CD4-positive, alpha-beta T cell treated with Interleukin-12 subunit alpha and Interleukin-12 subunit beta, for 1 hour (primary cell): ENCODE measurements at regions not wholly inside any gene's neighbourhood (a gene's known extent, or its start where the extent isn't known, plus 50 kb on each side); places are given as distances from the start of the nearest gene placed in this dataset.

Experiments used
- DNase-seq: peaks from one replicate; pipeline ENCODE4 v3.0.0-alpha.2; 2020

GRCh38 chr12:67911789-67912188, 77.5 kb upstream of the IFNG-AS1 start:
- DNase-seq = no peak

- no peak for DNase-seq
These were observed 73.9 kb upstream of the IFNG-AS1 start for GRCh38 chr12:67915335-67915851.

DNA sequence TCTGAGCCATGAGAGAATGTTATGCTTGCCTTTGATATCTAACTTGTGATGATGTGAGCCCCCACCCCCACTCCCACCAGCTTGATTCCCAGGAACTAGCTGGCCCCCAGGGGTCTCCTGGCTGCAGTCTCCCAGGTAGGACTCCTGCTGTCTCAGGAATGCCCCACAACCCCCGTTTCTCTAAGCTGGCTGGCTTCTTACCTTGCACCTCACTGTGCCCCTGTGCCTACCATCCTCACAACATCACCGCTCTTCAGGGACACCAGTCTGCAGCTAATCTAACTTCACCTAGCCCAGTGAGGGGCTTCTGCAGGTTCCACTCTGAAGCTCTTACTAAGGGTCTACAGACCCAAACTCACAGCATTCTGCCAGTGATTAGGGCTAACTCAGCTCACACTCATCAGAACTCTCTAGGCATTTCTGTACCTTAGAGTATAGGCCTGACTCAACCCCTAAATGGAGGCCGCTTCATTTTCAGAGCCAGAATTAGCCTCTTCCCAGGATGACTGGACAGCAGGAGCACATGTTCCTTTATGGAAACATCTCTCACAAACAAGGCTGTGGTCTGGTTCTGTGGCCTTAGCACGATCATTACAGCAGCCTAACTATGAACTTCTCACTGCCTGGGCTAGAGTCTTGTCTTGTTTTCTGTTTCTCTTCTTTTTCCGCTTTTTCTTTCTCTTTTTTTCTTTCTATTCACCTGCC, 72.8 kb upstream of the IFNG-AS1 start:
- no peak for DNase-seq

DNA sequence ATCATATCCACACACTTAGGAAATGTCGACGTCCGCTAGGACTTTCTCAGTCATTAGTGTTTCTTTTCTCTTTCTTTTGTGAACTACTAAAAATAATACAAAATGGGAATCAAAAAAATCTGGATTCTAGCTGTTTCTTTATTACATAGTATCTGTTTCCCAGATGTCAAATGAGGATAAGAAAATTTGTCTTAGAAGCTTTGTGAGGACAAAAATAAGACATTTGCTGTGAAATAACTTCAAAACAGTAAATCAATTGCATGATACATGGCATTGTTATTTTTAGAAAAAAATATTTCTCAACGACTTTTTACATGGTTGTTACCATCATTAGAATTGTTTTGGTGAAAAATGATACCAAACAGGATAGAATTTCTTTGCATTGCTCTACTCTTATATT, 71.4 kb upstream of the IFNG-AS1 start:
- no peak for DNase-seq

DNA sequence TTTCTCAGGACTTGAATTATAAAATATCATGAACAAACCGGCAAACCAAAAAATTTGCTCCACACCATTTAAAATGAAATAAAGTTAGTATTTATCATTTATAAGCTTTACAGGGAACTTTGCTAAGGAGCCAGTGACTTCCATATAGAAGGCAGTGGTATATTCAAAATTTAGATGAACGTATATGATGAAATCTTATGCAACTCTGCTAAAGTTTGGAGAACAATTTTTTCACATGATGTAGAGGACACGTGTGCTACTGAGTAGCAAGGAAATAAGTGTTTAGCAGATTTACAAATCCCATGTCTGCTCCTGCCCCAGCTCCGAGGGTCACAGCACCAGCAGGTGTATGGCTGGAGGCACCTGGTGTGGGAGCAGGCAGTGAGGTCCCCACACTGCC, 70.8 kb upstream of the IFNG-AS1 start:
- DNase-seq = no peak

GRCh38 chr12:67919406-67919805, 69.8 kb upstream of the IFNG-AS1 start:
- no peak for DNase-seq

- no peak for DNase-seq
These were observed 68.8 kb upstream of the IFNG-AS1 start for GRCh38 chr12:67920413-67920812.

- DNase-seq = no peak
These were observed 68.0 kb upstream of the IFNG-AS1 start for GRCh38 chr12:67921286-67921685.

- no peak for DNase-seq
These were observed 67.0 kb upstream of the IFNG-AS1 start for GRCh38 chr12:67922245-67922644.

DNA sequence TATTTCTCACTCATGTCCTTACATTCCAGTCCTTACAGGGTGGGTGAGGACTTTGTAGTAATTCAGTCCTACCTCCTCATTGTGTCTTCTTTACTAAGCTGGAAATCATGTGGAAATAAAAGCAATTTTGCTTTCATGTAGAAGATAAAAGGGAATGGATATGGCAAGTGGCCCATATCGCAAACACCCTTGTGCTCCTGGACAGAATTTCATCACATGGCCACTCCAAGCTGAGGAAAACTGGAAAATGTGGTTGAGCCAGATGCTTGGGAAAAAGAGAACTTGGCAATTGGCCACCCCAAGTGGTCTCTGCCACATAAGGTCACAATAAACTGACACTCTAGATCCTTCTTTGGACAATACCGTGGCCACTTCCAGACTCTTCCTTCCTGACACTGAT, 64.2 kb upstream of the IFNG-AS1 start:
- no peak for DNase-seq

DNA sequence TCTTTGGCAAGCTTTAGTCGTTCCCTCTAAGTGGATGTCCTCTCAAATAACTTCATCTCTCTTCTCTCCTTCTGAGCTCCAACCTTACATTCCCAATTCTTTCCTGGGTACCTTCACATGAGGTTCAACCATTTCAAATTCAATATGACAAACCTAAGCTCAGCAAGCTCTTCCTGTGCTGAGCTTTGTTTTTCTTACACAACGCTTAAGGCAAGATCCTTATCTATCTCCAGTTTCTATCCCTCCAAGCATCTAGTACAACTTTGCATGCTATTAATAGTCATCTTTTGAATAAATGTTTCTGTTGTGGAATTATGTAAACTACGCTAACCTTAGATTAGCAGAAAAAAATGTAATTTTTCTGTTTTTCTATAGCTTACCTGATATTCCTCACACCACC, 63.7 kb upstream of the IFNG-AS1 start:
- no peak for DNase-seq

GRCh38 chr12:67926063-67926462, 63.2 kb upstream of the IFNG-AS1 start:
- no peak for DNase-seq

DNA sequence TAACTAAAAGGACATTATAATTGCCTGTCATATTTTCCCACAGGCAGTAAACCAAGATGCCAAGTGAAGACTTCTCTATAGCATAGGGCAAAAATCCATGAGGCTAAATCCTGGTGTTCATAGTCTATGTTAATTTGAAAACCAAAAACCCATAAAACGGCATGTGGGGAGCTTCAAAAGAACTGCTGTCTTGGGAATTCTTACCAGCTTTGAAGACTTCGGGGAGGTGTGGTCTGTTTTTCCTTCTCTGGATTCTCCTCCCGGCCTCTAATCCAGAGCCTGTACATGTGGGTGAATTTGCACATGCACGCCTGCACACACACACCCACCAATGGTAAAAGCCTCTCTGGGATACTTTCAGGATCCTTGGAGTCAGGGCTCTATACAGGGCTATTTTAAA, 61.9 kb upstream of the IFNG-AS1 start:
- DNase-seq = no peak

DNA sequence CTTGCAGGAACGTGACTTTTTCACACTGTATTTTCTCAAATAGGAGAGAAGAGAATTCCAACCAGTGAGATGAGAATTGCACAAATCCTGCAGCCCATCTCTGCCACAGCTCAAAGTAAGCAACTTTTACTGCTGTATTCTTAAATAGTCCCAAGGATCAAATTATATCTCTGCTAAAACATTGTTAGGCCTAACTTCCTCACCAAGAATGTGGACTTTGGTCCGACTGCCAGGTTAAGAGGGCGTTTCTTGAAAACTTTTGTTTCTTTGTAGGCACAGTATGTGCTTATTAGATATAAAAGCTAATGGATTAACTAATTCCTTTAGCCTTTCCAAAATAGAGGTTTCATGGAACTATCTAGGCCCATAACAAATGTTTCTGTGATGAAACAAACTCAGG, 61.4 kb upstream of the IFNG-AS1 start:
- no peak for DNase-seq

- DNase-seq = no peak
These were observed 60.4 kb upstream of the IFNG-AS1 start for GRCh38 chr12:67928621-67929383.

- DNase-seq = no peak
These were observed 59.9 kb upstream of the IFNG-AS1 start for GRCh38 chr12:67929384-67929772.

- no peak for DNase-seq
These were observed 51.4 kb upstream of the IFNG-AS1 start for GRCh38 chr12:67937822-67938221.
